Mucosa of gallbladder (tissue), 1 donor: ENCODE measurements at regions not wholly inside any gene's neighbourhood (a gene's known extent, or its start where the extent isn't known, plus 50 kb on each side); places are given as distances from the start of the nearest gene placed in this dataset.
"Not testable (repeated sequence)": the region's sequence is repeated elsewhere in the genome, so short reads cannot be mapped to it uniquely, and the experiment has no call there.

ENCODE experiments used
- DNase-seq: peaks from one replicate; pipeline ENCODE4 v3.0.0-alpha.2; 2020; ENCODE audit warnings: low spot score
- donor health status: DM: no; HTN: no; CAD: no.

DNA sequence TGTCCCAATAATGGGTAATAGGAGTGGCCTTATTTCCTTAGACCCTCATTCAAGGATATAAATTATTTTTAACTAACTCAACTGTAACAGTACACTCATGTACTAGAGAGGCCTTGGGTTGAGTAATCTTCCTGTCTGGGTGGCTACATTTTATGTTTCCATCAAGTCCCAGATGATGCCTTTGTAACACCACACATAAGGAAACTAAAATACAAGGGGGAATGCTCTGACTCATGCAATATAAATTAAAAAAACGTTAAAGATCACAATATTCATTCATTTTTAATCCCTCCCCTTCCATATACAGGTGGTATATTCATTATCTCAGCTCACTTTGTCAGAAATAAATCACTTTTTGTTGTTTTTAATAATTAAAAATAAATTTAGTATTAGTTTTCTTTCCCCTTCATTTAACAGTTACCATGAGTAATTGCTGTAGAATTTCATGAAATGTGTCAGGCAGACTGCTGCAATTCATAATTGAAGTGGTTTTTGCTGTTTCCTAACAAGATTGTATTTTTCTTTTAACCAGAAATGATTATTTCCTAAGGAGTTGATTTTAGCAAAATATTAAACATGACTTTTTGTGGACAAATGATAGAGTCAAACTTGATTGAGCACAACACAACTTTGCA is 1403.6 kb downstream of the SUCLG1 start:
- DNase-seq, result no peak

DNA sequence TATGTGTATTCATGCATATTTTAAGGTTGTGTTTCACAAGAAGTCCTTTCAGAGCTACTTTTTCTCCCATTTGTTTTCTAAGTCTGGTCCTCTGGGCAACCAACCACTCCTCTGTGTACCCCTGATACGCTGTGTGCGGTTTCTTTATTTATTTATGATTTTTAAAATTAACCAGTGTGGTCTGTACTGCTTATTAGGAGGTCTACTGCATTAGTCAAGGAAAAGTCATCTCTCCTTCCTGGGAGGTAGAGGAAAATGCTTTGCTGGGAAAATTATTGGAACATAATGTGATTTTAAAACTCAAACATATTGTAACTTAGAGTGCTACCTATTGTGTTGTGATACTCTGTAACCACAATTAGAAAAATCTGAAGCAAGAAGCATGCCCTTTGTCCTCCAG is 1404.3 kb downstream of the SUCLG1 start:
- DNase-seq, result no peak

DNA sequence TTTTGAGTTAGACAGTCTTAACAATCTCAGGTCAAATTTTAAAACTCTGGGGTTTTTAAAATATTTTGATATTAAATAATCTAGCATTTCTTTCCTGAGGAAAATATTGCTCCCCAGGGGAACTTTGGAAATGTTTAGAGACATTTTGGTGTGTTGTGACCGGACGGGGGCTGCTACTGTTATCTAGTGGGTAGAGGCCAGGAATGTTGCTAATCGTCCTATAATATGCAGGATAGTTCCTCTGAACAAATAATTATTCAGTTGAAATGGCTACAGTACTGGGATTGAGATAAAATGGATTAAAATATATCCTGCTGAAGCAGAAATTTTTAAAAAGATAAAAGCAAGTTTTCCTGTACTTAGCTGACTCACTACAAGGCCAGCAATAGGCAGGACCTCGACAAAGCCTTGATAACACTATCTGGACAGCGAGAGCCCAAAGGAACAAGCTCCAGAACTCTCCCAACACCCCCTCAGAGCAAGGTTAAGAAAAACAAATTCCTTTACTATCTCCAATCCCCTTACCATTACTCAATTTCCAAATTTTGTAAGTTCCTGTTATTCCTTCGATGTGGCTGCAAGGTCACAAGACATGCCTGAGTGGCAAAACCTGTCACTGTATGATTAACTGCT is 1407.4 kb downstream of the SUCLG1 start:
- no peak for DNase-seq

DNA sequence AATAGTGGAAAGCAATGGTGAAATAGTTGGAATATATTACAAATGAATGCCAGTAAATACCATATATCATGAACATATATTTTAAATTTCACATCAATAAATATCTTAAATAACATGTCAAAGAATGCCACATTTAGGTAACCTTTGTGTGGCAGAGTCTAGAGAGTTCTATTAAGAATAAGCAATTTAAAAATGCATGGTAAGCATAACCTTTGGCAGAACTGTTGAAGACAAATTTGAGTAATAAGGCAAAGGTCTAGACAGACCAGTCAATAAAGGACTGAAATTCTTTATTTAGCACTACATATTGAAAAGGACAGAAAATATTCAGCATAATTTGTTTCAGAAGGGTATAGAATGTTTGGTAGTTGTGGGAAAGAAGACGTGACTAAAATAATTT is 1417.0 kb downstream of the SUCLG1 start:
- no peak for DNase-seq

DNA sequence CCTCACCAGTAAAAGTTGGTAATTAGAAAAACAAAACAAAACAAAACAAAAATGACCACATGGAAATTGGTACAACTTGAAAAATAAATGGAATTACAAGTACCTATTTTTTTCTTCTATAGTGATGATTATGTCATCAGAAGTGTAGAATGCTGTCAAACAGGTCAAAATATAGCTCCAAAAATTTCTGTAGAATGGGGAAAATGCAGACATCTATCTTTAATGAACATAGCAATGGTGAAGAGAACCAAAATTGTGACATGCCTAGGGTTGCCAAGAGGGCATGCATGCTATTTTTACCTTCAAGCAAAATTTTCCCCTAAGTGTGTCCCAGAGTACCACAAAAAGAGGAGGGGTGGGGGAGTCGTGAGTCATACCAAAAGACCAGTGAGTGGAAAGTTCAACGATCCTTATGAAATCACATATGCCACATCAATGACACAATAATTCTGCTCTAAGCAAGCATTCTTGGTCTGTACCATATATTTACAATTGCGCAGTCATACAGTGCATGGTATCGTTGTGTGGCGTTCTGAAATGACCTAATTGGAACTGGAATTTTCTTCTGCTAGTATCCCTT is 1436.4 kb downstream of the SUCLG1 start:
- DNase-seq, result no peak

DNA sequence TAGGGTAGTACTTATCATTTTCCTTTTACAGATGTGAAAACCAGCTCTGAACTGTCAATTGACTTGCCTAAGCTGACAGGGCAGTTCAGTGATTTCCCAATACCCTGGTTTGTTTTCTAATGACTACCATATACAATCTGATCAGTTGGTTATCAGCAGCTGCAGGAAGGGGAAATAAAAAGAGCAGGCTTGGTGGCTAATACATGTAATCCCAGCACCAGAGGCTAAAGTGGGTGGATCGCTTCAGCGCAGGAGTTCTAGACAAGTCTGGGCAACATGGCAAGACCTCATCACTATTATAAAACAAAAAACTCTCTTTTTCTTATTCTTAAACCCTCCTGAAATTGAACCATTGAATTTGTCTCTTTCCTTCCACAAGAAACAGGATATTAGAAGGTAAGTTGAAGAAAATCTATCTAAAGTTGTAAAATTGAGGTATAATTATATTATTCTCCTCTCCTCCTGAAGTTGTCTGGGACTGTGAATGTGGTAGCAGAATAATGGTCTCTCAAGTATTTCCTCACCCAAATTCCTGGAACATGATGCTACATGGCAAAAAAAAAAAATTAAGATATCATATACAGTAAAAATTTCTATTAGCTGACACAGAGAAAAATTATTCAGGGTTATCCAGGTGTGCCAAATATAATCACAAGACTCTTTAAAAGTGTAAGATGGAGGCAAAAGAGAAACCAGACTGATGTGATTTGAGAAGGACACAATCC is 1441.6 kb downstream of the SUCLG1 start:
- no peak for DNase-seq

DNA sequence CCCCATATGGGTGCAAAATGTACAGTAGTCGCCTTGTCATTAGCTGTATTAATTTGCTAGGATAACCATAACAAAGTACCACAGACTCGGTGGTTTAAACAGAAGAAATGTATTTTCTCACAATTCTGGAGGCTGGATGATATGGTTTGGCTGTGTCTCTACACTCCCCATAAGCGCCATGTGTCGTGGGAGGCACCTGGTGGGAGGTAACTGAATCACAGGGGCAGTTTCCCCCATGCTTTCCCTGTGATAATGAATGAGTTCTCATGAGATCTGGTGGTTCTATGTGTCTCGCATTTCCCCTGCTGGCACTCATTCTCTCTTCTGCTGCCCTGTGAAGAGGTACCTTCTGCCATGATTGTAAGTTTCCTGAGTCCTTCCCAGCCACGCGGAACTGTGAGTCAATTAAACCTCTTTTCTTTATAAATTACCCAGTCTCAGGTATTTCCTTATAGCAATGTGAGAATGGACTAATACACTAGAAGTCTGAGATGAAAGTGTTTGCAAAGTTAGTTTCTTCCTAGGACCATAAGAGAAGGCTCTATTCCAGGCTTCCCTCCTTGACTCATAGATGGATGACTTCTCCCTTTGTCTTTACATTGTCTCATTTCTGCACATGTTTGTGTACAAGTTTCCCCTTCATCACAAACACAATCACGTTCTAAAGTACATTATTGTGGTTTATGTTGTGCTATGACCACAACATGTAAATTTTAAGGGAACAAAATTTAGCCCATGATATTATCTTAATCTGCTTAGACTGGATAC is 1442.6 kb downstream of the SUCLG1 start:
- DNase-seq, result no peak

DNA sequence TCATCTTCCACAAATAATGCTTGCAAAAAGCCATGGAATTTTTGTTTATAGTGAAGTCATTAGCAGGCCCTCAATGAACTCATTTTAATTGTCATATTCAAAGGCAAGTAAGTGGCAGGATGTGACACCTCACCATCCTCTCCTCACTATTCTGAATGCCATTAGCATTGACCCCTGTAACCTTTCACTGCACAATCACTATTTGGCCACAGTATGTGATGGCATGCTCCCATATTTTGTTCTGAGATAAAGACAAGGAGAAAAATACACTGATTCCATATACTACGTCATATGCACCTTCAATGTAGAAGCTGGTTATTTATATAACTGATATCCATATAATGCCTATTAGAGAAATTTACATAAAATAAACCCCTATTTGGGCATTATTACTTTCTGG is 1443.2 kb downstream of the SUCLG1 start:
- no peak for DNase-seq

DNA sequence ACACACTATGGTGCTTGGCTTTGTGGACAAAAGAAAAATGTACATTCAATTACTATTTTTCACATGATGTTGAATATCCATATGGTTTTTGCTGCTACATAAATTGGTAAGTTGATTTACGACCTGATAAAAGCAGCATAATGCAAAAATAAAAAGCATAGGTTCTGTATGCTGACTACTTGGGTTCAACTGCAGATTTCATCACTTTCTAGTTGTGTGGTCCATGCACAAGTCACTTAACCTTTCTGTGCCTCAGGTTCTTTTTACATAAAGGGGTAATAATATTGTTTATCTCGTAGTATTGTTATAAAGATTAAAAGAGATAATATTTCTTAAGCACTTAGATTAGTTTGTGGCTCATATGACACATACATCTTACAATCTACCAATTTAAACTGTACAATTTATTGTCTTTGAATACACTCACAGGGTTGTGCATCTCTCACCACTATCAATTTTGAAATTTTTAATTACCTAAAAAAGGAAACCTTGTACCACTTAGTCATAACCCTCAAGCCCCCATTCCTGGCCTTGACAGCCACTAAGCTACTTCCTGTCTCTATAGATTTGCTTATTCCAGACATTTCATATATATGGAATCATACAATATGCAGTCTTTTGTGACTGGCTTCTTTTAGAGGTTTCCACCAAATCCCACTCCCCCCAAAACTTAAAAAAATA is 1443.9 kb downstream of the SUCLG1 start:
- no peak for DNase-seq

DNA sequence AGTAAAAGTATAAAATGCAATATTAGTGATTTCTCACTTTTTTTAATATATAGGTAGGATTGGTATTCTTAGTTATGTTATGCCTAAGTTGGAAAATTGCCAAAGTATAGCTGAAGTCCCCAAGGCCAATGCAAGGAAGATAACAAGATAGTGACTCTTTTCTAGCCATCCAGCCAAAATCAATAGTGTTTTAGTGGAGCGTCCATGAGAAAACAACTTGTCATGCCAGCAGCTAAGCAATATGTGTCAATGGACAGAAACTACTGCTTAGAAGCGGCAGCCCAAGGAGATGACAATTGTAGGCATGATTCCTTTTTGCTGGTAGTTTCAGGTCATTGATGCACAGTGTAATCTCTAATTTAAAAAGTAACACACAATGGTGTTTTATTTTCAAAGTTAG is 1444.6 kb downstream of the SUCLG1 start:
- DNase-seq, result no peak

DNA sequence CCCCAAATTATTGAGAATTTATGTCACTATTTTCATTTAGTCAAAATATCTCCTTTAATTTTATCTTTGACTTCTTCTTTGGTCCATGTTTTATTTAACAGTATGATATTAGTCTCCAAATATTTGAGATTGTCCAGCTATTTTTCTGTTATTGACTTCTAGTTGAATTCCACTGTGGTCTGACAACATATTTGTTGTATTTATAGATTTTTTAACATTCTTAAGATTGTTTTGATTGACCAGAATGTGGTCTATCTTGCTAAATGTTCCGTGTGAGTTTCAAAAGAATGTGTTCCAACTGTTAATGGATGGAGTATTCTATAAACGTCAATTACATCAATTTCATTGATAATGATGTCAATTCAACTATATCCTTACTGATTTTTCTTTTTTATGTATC is 1452.1 kb downstream of the SUCLG1 start:
- no peak for DNase-seq

DNA sequence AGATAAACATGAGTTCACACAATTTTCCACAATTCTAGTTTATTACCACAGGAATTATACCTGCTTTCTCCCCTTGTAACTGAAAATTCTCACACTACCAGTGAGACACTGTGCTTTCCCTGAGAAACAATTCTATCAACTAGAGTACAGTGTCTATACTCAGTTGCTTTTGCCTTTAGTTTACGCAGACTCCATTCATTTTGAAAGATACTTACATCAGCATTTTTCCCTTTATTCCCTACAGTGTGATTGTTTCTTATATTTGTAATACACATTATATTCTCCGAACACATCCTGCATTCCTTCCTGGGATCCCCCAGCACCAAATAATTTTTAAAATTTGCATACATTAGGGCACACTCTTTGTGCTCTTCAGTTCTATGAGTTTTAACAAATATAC is 1455.5 kb downstream of the SUCLG1 start:
- DNase-seq, result no peak

DNA sequence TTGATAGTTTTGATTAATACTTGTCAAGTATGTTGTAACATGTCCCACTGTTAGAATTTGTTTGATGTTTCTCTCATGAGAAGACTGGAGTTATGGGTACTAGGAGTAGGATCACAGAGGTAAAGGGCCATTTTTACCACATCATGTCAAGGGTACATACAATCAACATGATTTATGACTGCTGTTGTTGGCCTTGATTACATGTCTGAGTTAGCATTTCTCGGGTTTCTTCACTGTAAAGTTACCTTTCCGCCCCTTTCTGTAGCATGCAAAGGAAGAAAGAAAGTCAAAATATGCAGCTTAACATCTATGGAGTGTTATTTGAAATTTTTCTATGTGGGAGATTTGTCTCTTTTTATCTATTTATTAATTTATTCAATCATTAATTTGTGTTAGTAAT is 1456.4 kb downstream of the SUCLG1 start:
- DNase-seq, result no peak

DNA sequence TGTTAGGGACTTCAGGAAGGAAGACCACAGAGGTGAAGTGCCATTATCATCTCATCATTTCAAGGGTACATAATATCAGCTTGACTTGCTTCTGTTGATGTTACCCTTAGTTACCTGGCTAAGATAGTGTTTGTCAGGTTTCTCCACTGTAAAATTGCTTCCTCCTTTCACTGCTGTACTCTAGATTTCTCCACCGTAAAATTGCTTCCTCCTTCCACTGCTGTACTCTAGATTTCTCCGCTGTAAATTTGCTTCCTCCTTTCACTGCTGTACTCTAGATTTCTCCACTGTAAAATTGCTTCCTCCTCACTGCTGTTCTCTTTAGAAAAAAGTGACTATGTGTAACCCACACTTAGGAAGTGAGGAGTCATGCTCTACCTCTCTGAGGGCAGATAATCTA is 1460.3 kb downstream of the SUCLG1 start:
- no peak for DNase-seq

DNA sequence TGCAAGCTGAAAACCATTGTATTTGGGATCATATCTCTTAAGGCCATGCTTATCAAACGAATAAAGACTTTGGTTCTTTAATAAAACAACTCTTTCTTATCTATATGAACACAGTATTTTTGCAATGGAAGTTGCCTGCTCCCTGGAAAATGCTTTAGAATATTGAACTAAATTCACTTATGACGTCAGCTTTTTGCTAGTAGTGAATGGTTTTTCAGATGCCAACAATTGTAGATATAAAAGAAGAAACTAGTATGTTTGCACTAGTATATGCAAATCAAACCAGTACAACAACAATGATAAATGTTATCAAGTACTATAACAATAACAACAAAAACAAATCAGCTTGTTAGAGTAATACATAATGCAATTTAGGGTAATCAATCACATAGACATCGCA is 1462.9 kb downstream of the SUCLG1 start:
- DNase-seq, result no peak

DNA sequence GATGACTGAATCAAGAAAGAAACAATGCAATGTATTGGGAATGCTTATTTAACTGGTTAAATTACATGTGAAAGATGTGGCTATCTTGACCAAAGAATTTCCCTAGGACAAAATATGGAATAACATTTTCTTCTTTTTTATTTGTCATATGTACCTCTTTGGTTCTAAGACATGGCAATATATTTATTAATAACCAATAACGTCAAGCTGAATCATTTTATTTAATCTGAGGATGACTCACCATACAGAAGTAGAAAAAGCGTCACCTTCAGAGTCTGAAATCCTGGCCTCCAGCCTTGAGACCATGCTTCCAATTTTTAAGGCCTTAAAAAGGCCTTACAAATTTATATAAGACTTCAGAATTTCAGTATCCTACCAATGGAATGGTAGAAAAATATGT is 1464.9 kb downstream of the SUCLG1 start:
- DNase-seq, result no peak

DNA sequence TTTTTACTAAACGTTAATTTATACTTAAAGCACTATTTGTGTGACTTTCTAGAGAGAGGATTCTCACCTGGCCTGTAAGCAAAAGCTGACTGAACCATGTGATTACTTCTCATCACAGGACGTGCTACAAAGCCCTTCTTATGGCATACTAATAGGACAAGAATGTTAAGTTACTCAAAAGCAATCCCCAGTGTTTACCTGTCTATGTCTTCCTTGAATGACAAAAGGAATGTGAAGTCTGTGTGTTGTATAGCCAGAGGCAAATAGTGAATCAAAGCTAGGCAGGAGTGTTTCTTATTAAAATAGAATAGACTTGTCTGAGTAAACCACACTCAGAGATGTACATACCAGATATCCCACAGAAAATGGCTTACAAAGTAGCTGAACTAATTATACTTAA is 1465.5 kb downstream of the SUCLG1 start:
- DNase-seq, result no peak

DNA sequence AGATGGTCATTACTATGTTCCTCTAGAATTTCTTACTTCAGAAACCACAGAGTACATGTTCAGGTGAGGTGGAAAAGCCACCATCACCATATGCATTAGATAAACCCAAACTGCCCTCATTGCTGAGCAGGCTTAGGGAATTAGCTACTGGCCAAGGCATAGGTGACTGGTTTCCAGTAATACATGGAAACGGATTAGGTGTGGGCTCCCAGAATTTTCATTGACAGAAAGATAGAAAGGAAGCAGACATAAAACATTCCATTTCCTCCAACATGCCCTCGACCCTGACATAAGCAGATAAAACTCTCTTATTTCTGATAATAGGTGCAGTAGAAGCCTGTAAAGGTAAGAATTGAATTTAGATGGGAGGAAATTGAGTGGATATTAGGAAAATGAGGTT is 1466.1 kb downstream of the SUCLG1 start:
- no peak for DNase-seq

DNA sequence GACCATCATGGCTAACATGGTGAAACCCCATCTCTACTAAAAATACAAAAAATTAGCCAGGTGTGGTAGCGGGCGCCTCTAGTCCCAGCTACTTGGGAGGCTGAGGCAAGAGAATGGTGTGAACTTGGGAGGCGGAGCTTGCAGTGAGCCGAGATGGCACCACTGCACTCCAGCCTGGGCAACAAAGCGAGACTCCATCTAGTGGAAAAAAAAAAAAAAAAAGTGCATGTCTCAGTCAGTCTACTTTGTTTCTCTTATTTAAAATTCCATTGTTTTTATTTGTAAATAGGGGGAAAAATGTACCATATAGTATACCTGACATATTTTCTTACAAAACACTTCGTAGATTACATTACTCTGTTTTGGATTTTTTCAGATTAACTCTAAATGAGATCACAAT is 1471.4 kb downstream of the SUCLG1 start:
- not testable (repeated sequence) for DNase-seq

DNA sequence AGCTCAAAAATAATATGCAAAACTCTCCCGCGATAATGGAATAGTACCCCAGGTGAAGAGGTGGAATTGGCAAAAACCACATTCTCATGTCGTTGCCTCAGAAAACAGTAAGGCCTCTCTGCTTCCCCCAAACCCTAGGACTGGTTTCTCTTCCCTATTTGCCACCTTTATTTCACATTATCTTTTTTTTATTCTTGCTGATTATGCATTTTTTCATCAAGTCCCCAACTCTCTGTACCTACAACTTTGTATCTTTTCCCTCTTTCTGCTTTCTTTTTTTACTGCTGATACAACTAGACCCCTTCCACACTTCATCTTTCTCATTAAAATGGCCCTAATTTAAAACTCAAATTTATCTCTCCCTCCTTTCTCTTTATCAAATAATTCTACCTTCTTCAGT is 1472.2 kb downstream of the SUCLG1 start:
- DNase-seq, result no peak

DNA sequence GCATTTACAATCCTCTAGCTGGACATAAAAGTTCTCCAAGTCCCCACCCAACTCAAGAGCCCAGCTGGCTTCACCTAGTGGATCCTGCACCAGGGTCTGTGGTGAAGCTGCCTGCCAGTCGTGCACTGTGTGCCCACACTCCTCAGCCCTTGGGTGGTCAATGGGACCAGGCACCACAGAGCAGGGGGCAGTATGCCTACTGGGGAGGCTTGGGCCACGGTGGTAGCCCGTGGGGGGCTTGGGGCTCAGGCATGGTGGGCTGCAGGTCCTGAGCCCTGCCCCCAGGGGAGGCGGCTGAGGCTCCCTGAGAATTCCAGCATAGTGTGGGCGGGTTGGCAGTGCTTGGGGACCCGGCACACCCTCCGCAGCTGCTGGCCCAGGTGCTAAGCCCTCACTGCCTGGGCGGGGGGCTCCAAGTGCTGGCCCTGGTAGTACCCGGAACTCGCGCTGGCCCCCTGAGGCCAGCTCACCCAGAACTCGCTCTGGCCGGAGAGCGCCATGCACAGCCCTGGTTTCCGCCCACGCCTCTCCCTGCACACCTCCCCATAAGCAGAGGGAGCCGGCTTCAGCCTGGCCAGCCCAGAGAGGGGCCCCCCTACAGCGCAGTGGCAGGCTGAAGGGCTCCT is 1473.4 kb downstream of the SUCLG1 start:
- no peak for DNase-seq
